Left renal cortex interstitium (tissue), 4 donors: ENCODE measurements at regions not wholly inside any gene's neighbourhood (a gene's known extent, or its start where the extent isn't known, plus 50 kb on each side); places are given as distances from the start of the nearest gene placed in this dataset.
"Not testable (repeated sequence)": the region's sequence is repeated elsewhere in the genome, so short reads cannot be mapped to it uniquely, and the experiment has no call there.

Experiments used
- DNase-seq, 4 donors: peaks; one replicate each; pipeline ENCODE4 v3.0.0-alpha.2; 2013; ENCODE audit warnings: low read depth in 4 of 4, low spot score in 2 of 4, missing footprints in 1 of 4

DNA sequence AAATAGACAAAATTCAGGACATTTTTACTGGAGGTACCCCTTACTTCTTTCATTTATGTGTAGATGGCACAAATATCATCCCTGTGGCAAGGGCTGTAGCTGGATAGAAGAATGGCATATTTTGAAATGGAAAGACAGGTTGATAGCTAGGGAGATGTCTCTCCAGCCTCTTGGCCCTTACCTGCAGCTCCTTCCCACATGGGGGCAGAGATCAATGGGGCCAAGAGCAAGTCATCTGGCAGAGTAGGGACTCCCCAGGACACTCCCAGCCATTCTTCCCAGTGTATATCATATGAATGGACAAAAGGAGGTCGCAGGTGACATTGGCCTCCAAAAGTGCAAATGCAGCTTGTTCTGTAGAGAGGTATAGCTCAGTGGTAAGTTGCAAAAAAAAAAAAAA is 192.2 kb upstream of the ATP5MC3 start:
- DNase-seq, result no peak

DNA sequence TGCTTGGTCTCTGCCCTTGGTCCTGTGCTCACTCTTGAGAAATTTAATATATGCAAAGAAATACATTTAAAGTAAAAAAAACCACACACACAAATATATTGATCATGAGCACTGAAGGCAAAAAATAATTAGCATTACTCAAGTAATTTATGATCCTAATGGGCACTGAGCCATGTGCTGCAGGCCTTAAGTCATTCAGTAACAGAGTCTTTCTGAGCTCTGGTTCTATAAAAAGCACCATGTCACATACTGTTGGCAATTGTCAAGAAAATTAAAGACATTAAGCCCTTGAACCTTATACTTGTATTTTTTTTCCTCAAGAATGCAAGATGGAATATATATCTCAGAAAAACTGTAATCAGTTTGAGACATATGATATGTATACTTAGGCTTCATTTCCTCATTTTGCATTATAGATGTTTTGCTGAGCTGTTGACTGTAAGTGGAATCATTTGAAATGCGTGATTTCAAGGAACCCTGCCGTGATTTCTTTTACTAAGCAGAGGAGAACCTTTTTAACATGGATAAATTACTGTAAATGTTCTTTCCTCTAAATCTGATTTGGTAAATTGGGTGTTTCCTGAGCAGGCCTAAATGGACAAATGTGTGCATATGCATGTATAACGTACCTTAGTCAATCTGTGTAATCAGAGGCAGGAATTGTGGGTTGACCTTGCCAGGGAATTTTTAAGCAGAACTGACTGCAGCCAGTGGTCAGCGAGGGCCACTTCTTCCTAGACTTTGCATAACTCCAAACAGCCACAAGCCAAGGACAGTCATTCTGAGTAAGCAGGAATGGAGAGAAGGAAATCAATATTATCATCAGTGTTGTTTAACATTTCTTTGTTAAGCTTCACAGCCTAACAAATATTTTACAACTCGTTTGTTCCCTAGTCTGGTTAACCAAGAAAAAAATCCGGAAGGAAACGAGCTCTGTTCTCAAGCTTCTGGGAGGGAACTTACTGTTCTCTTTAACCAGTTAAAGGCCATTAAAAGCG is 191.5 kb upstream of the ATP5MC3 start:
- DNase-seq, result no peak

DNA sequence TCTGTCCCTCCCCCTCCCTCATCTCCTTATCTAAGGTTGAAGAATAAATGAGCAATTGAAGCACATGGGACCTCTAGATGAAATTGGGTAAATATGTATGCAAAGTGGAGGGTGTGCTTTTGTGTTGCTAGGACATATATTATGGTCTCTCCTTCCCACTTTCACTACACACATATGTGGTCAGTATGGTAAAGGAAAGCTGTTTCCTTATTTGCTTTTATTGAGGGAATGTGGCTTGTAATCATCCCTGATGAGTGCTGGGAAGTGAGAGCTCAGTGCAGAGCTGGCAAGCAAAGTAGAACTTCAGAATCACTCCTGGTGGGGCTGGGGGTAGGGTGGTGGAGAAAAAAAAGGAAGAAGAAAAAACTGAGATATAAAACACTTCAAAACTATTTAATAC is 189.9 kb upstream of the ATP5MC3 start:
- DNase-seq, result no peak

DNA sequence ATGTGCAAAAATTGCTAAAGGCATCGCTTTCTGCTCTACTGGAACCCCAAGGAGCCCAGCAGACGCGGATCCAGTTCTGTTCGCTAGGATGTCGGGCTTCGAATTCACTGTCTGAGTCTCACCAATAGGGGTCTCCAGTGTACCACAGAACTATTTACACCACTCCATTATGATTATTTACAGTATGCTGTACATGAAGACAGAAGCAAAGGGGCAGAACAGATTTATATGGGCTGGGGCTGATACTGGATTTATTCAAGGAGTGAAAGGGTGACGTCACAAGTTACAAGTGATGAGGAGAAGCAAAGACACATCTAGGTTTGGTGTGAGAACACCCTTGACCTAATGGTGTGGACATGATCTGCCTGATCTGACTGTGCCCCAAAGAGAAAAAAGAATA is 185.3 kb upstream of the ATP5MC3 start:
- DNase-seq, result peak; percentile 38 to 47 (median 46)

DNA sequence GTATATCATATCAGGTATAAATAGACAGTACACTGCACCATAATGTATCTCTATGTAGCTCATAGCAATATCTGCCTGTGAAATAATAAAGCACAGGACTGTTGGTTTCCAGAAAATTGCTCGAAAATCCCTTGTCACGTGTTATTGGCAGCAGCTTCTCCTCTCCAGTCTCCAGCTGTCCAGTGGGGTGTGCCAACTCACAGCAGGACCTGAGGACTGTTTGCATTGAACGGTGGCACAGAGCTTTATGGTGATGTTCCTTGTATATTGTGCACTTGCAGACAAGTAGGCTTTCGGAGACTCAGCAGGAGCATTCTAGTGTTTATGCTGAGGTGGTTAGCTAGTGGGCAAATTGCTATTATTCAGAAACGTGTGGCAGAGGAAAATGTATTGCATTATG is 182.2 kb upstream of the ATP5MC3 start:
- no peak for DNase-seq

DNA sequence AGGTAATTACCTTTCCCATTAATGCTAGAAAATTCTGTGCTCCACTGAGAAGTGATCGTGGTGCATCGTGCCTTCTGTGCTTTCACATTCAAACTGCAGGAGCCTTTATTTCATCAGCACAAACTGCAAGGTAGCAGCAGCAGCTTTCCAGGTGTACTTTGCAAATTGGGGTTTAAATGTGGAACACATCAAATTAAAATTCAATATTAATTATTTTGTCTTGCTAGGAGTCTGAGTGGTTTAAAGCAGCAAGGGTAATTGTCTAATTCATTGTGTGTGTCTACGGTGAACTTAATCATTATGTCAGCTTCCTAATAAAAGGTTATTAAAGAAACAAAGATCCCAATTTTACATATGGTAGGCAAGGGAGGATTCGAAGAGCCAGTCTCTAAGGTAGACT is 180.8 kb upstream of the ATP5MC3 start:
- no peak for DNase-seq

DNA sequence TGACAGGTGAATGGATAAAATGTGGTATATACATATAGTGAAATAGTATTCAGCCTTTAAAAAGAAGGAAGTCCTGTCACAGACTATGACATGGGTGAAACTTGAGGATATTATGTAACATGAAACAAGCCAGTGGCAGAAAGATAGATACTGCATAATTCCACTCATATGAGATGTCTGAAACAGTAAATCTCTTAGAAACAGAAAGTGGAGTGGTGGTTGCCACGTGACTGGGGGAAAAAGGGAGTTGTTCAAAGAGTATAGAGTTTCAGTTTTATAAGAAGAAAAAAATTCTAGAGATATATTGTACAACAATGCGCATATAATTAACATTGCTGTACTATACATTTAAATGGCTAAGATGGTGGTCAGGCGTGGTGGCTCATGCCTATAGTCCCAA is 178.2 kb upstream of the ATP5MC3 start:
- DNase-seq, result no peak

DNA sequence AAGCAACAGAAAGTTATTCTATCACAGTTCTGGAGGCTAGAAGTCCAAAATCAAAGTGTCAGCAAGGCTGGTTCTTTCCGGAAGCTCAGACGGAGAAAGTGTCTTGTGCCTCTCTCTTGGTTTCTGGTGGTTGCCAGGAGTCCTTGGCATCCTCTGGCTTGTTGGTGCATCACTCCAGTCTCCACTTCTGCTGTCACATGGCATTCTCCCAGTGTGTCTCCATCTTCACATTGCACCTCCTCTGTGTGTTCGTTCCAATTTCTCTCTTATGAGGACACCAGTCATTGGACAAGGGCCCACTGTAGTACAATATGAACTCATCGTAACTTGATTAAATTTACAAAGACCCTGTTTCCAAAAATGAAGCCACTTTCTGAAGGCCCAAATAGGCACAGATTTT is 175.4 kb upstream of the ATP5MC3 start:
- no peak for DNase-seq

DNA sequence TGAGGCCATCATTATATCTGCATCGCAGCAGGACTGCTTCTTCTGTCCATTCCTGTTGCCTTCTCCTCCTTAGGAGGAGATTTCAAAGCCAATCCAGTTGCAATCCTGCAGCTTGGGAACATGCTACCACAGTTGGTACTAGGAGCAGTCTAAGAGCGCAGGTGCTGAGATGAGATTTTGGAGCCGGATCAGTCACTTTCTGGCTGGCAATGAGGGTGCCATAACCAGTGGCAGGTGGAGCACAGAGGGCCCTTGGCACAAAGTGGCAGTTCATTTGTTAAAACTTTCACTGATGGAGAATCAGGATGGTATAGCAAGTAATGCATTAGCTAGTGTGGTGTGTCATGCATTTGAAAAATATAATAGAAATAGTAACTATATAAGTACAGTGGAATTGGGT is 173.7 kb upstream of the ATP5MC3 start:
- DNase-seq, result no peak

DNA sequence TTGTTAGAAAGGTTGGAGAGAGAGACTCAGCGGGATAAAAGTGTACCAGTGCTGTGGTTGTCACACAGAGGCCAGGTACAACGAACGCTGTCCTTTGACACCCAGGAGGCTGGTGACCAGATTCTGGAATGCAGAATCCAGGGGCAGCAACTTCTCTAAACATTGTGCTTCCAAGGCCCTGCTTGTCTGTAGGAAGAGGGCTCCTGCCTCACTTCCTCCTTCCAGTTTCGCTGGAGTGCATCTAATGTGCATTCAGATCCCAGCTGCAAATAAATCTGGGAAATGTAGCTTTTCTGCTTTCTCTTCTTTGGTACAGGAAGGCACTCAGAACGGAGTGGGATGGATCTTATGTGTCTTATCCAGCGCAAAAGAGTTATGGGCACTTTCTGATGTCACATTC is 171.8 kb upstream of the ATP5MC3 start:
- DNase-seq, result no peak

DNA sequence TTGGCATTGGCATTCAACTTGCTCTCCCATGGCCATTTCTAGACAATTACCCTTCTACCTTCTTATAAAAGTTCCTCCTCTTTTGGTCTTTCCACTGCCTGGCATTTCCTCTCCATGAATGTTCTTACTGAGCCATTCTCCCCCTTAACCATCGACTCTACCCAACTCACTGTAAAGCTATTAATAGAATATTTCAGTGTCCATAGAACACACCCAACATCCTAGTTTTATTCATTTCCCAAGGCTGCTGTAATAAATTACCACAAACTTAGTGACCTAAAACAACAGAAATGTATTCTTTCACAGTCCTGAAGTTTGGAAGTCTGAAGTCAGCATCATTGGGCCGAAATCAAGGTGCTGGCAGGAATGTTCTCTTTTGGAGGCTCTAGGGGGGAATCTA is 170.0 kb upstream of the ATP5MC3 start:
- no peak for DNase-seq

DNA sequence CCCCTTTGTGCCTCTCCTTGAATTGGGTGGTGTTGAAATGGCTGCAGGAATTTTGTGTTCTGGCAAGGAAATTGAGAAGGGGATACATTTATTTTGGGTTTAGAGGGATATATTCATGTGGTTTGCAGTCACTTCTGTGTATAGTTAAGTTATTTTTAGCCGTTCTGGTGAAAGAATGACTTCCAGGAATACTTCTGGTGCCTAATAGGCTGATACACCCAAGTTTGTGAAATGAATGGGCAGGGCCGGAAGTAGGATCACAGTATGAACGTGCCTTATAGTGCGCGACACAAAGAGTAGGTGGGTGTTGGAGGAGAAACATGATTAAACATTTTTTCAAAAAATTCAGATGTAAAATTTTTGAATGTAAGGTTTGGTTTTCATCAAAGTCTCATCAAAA is 168.6 kb upstream of the ATP5MC3 start:
- no peak for DNase-seq

DNA sequence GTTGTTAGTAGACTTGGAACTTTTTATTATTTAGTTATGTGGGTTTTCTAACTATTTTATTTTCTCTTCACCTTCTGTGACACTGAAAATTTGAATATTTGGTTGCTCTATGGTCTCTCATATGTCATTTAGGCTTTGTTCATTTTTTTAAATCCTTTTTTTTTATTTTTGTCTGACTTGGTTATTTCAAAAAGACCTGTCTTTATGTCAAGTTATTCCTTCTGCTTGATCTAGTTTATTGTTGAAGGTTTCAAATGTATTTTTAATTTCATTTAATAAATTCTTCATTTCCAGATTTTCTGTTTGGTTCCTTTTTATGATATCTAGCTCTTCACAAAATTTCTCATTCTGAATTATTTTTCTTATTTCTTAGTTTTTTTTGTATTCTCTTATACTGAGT is 160.6 kb upstream of the ATP5MC3 start:
- no peak for DNase-seq

DNA sequence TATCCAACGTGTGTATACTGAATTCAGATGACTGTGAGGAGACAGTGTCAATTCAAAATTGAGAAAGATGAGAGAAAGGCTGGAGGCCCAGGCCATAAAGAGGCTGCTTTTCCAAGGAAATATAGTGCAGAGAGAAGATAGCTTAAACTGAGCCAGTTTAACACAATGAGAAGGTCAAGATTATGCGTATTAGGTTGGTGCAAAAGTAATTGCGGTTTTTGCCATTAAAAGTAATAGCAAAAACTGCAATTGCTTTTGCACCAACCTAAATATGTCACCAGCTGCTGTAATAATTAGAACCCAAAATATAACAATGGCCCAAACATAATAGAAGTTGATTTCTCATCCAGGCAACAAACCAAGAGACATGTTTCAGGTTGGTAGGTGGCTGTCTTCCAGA is 148.7 kb upstream of the ATP5MC3 start:
- DNase-seq, result no peak

DNA sequence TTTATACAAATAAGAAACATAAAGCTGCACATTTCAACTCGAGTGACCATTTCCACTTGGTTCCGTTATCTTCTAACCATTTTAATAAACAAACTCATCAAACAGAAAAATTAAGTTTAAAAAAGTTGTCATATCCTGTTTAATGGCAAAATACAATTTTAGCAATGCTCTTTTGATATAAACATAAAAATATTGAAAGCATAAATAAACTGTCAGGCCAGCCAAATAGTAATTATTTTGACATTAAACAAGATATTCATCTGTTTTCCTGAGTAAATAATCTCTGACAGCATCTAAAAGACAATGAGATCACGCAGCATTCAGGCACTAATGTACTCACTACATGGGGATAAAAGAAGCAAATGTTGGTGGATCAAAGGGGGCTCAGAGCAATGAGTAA is 145.3 kb upstream of the ATP5MC3 start:
- no peak for DNase-seq

DNA sequence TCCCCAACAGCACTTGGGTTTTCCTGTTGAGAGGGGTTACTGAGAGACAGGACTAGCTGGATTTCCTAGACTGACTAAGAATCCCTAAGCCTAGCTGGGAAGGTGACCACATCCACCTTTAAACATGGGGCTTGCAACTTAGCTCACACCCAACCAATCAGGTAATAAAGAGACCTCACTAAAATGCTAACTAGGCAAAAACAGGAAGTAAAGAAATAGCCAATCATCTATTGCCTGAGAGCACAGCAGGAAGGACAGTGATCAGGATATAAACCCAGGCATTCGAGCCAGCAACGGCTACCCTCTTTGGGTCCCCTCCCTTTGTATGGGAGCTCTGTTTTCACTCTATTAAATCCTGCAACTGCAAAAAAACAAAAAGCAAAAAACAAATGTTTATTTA is 144.7 kb upstream of the ATP5MC3 start:
- DNase-seq, result not testable (repeated sequence)

DNA sequence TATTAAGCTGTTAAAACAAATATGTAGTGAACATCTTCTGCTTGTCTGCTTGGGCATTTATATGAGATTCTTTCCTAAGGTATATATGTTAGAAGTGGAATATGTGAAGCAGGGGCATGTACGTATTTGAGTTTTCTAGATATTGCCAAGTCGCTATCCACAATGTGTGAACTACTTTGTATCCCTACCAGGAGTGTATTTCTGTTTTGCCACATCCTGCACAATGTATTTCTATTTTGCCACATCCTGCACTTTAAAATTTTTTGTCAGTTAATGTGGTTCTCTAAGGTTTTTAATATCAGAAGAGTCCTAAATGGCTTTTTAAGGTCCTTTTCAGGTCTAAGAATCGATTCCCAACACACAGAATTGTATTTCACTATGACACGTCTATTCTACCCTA is 141.7 kb upstream of the ATP5MC3 start:
- no peak for DNase-seq

DNA sequence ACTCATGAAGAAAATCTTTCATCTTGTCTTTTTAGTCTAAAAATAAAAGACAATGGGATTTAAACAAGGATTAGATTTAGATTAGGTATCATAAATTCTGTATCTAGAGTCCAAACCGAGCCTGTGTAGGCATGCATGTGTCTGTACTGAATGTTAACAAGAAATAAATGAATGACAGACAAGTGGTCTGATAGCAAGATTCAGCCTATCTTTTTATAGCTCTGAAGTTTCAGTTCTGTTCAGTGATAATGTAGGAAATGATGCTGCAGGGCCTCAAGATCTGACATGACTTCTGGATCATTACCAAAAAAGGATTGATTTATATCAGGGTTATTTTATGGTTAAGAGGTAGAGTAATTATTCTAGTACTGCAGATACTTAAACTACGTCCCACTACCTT is 137.0 kb upstream of the ATP5MC3 start:
- no peak for DNase-seq

DNA sequence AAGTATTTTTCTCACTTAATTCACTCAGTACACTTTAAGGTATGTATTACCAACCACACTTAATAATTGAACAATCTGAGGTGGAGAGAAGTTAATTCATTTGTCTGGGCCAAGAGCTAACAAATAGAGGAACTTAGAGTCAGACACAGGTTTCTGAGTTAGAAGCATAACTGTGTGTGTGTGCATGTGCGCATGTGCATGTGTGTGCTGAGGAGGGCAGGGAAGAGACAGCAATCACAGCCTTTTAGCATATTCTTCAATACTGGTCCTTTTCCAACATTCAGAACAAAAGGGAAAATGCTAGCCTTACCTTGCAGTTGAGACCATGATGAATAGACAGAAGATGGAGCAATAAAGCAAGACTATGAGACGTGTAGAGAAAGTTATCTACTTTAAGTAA is 136.2 kb upstream of the ATP5MC3 start:
- no peak for DNase-seq

DNA sequence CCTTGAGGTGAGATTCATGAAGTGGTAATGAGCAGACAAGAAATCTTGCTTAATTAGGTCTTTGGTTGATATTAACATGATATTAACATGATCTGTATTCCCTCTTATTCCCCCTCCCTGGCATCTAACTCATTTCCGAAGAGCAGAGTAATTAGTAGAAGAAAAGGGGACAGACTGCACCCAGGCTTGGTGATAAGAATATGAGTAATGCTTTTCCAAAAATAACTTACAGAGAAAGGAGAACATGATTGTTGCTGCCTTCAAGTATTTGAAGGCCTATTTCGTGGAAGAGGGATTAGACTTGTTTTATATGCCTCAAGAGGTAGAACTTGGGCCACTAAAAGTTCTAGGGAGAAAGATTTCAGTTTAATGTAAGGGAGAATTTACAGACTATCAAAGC is 130.6 kb upstream of the ATP5MC3 start:
- no peak for DNase-seq

DNA sequence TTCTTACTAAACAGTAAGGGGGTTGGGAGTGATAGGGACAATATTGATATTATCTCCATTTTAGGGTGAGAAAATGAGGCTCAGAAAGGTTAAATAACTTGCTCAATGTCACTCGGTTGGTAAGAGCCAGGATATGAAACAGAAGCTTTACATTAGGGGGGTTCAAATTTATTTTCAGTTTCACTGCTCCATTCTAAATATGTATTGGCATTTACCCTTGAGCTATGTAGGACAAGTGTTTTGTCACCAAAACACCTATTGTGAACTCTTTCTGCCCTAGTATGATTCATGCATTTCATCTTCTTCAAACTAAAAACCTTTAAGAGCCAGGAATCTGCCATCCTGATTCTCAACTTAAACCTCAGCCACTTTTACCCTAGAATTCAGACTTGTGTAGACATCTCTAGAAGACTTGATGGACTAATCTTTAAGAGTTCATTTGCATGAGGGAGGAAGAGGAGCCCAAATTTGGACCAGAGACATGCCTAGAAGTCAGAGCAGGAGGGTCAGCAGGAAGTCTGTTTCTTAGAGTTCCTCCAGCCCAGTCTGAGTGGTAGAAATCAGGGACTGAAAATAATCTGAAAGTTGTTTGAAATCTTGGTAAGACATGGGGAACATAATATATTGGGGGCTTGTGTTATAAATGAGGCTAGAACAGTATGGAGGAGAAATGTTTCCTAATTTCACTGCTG is 129.4 kb upstream of the ATP5MC3 start:
- DNase-seq, result no peak

DNA sequence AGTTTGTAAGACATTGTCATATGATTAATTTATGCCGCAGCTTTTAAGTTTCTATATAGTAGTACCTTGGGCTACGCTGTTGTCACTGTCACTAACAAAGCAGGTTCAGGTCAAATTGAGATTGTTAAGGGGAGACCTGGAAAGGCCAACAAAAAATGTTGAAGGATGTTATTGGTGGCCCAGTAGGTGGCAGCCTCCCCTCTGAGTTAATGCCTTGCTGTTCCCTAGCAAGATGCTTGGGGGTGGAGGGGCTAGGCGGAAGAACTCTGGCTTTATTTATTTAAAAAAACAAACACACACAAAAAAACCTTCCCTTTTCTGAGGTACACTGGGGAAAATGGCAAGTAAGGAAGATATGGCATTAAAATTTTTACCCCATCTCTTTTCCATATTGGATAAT is 128.3 kb upstream of the ATP5MC3 start:
- no peak for DNase-seq
